DMS53 treated with DMSO at 0.1 percent for 48 hours (cell line): ENCODE measurements at regions not wholly inside any gene's neighbourhood (a gene's known extent, or its start where the extent isn't known, plus 50 kb on each side); places are given as distances from the start of the nearest gene placed in this dataset.
A peak's percentile ranks its signal among the peaks of the same experiment; 100 is the strongest.

ENCODE experiments used
- DNase-seq: peaks from one replicate; lab custom pipeline; 2025; ENCODE audit not compliant: unreplicated experiment; lab: John Stamatoyannopoulos, UW

GRCh38 chr2:118524911-118525310 is 322.5 kb downstream of the EN1 start:
- DNase-seq = no peak

GRCh38 chr2:118523761-118524160 is 323.7 kb downstream of the EN1 start:
- DNase-seq = no peak

- DNase-seq = no peak
Observed at GRCh38 chr2:118521960-118522359, 325.5 kb downstream of the EN1 start.

- no peak for DNase-seq
Observed at GRCh38 chr2:118521272-118521671, 326.2 kb downstream of the EN1 start.

- DNase-seq = no peak
Observed at GRCh38 chr2:118520246-118520645, 327.2 kb downstream of the EN1 start.

GRCh38 chr2:118519511-118519910 is 327.9 kb downstream of the EN1 start:
- no peak for DNase-seq

- DNase-seq = no peak
Observed at GRCh38 chr2:118510807-118511206, 336.6 kb downstream of the EN1 start.

- no peak for DNase-seq
Observed at GRCh38 chr2:118509319-118510004, 338.0 kb downstream of the EN1 start.

- no peak for DNase-seq
Observed at GRCh38 chr2:118508282-118508681, 339.2 kb downstream of the EN1 start.

- no peak for DNase-seq
Observed at GRCh38 chr2:118505436-118505835, 342.0 kb downstream of the EN1 start.

GRCh38 chr2:118502106-118502505 is 345.3 kb downstream of the EN1 start:
- DNase-seq = no peak

GRCh38 chr2:118498943-118499342 is 348.5 kb downstream of the EN1 start:
- no peak for DNase-seq

- no peak for DNase-seq
Observed at GRCh38 chr2:118496870-118497611, 350.4 kb downstream of the EN1 start.

GRCh38 chr2:118496467-118496866 is 351.0 kb downstream of the EN1 start:
- no peak for DNase-seq

- no peak for DNase-seq
Observed at GRCh38 chr2:118495290-118495689, 352.2 kb downstream of the EN1 start.

GRCh38 chr2:118493213-118493612 is 354.2 kb downstream of the EN1 start:
- no peak for DNase-seq

- peak; percentile 3 for DNase-seq
Observed at GRCh38 chr2:118492335-118492734, 355.1 kb downstream of the EN1 start.

GRCh38 chr2:118490330-118490729 is 357.1 kb downstream of the EN1 start:
- DNase-seq = no peak

- no peak for DNase-seq
Observed at GRCh38 chr2:118489712-118490299, 357.6 kb downstream of the EN1 start.

GRCh38 chr2:118481299-118481698 is 366.1 kb downstream of the EN1 start:
- DNase-seq = no peak

- no peak for DNase-seq
Observed at GRCh38 chr2:118479020-118479419, 368.4 kb downstream of the EN1 start.
